ENCODE measurements at regions not wholly inside any gene's neighbourhood (a gene's known extent, or its start where the extent isn't known, plus 50 kb on each side); places are given as distances from the start of the nearest gene placed in this dataset.

- DNase-seq: peak; percentile 78
These were observed 368.8 kb upstream of the TSHZ3 start for GRCh38 chr19:31718032-31718431.

GRCh38 chr19:31718898-31719297, 369.7 kb upstream of the TSHZ3 start:
- DNase-seq: peak; percentile 61

DNA sequence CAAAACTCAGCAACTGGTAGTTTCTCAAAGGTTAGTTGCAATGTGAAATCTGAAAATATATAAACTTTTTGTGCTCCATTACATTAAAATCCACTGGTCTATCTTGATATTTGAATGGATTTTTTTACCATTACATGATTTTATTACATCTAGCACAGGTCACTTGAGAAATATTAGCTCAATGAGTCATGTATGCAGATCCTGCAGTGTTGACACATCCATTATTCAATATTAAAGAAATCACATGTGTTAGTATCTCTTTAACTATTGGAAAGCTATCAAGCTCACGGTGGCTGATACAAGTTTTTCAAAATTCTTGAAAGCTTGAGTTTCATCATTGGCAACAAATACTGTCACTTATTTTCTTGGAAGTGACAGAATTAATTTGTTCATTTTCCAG, 373.9 kb upstream of the TSHZ3 start:
- peak; percentile 60 for DNase-seq

DNA sequence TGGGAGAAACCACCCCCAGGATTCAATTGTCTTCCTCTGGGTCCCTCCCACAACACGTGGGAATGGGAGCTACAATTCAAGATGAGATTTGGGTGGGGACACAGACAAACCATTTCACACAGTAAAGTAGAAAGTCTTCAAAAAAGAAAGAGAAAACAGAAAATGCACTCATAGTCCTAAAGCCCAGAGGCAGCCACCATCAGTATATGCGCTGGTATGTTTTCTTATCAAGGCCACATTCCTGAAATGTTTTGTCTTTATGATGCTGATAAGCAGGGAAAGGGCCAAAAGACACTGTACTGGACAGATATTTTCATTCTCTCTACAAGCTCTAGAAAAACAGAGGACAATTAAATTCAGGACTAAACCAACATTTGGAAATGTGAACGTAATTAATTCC, 375.8 kb upstream of the TSHZ3 start:
- peak; percentile 8 for DNase-seq

DNA sequence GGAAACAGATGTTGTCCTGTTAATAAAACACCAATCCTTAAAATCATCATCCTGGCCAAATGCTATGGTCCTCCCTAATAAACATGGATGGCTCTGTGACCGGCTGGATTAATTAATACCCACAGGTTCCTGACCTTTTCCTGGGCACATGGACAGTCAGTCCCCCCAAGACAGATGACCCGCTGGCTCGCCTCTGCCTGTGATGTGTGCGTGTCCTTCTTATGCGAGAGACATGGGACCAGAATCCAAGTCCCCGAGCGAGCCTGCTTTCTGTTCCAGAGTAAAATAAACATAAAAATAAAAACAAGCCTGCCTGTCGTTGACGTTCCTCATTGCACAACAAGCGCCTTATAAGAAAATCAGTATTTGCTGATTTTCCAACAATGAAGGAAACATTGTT, 378.3 kb upstream of the TSHZ3 start:
- no peak for DNase-seq

GRCh38 chr19:31730270-31730669, 381.0 kb upstream of the TSHZ3 start:
- no peak for DNase-seq

GRCh38 chr19:31733591-31733990, 384.4 kb upstream of the TSHZ3 start:
- DNase-seq: no peak

- no peak for DNase-seq
These were observed 393.0 kb upstream of the TSHZ3 start for GRCh38 chr19:31742249-31742648.

GRCh38 chr19:31745731-31746130, 396.5 kb upstream of the TSHZ3 start:
- no peak for DNase-seq

DNA sequence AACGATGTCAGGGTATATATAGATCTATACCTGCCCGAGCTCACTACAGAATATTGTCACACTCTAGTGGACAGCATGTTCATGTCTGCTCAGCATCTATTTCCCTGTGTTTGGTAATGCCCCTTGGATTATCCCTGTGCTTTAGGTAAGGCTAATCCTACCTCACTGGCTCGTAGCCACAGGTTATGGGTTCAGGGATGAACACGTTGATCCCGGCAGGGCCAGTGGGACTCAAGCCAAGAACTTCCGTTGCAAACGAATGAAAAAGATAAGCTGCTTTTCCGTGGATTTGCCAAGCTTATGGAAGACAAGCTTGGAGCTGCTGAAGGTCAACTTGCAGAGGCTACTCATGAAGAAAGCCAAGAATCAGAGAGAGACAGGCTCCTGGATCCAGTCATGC, 400.0 kb upstream of the TSHZ3 start:
- no peak for DNase-seq

- DNase-seq: no peak
These were observed 410.1 kb upstream of the TSHZ3 start for GRCh38 chr19:31759359-31759758.

DNA sequence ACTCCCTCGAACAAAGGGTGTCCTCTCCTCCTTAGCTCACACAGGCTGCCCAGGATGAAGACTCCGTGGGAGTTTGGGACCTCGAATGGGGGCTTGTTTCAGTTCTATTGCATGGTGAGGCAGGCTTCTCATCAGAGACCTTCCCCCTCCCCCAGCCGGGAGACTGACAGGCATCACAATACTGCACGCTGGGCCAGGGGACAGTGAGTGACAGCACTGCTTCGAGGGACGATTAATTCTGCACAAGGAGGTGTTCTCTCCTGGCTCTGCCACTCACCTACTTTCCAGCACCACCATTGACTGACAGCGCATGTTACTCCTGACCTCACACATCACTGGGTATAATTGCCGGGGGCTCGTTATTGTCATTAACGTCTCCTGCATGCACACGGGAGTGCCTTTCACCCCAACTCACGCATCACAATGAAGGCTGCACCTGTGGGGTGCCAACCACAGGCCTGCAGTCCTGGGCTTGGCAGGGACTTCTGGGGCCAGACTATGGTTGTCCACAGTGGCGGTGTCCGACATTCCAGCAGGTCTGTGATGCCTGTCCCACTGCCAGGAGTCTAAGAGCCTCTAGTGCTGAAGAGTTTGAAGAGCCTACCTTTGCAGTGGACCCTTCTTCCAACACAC, 412.2 kb upstream of the TSHZ3 start:
- no peak for DNase-seq

DNA sequence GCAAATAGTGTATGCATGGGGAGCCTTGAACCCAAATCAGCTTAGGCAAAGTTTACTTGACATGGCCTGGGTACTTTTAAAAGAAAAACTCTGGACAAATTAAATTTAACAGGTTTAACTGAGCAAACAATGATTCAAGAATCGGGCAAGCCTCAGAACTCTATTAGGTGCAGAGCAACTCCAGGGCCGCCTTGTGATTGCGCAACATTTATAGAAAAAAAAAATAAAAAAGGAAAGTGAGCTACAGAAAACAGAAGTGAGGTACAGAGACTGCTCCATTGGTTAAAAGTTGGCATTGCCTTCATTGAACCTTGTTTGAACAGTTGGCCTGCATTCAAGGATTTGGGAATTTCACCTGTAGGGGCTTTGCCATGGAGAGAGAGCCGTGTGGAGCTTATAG, 421.0 kb upstream of the TSHZ3 start:
- DNase-seq: no peak

DNA sequence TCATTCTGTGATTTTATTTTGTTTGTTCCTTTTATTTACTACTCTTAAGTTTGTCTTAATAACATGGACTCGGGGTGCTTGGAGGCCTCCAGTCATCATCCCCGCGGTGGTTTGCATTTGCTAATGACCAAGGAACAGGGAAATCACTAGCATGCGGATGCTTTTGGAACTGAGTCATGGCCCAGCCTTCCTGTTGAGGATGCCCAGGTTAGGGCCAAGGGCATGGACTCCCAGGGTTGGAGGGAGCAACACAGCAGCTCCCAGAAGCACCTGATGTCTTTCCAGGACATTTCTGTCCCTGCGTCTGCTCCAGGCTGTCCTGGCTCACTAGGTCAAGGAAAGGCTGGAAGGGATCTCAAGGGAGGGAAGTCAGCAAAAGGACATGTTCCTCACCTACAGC, 423.7 kb upstream of the TSHZ3 start:
- no peak for DNase-seq

GRCh38 chr19:31781542-31781941, 432.3 kb upstream of the TSHZ3 start:
- DNase-seq: no peak

GRCh38 chr19:31783592-31783991, 434.4 kb upstream of the TSHZ3 start:
- no peak for DNase-seq

GRCh38 chr19:31784671-31785101, 435.4 kb upstream of the TSHZ3 start:
- DNase-seq: no peak

GRCh38 chr19:31801611-31802010, 452.4 kb upstream of the TSHZ3 start:
- no peak for DNase-seq

- no peak for DNase-seq
These were observed 454.7 kb upstream of the TSHZ3 start for GRCh38 chr19:31803835-31804446.

DNA sequence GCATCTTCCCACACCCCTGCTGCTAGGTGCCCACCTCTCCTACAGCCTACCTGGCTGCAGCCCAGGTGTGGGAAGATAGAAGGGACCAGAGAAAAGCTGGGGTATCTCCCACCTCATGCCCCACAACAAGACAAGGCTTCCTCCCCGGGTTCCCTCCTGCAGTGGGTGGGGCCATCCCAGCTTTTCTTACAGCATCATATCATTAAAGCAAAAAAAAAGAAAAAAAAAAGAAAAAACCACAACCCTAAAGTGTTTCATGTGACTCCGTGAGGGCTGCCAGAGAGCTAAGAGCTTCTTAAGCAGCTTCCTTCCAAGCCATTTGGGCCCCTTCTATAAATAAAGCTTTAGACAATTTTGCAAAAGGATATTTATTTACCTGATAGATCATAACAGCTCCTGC, 455.4 kb upstream of the TSHZ3 start:
- DNase-seq: no peak

GRCh38 chr19:31810536-31811109, 461.4 kb upstream of the TSHZ3 start:
- DNase-seq: no peak

GRCh38 chr19:31817971-31818797, 468.9 kb upstream of the TSHZ3 start:
- DNase-seq: no peak

DNA sequence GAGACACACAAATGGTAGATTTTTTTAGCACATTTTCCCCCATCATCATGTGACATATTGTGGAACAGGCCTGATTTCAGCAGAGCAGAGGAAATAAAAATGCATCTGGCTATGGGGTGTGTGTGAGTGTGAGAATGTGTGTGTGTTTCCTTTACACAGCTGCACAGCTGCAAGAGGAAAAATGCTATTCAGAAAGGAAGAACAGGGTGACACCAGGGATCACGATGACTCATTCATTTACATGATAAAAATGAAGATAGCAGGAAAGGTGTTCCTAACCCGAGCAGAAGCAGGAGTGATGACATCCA, 469.5 kb upstream of the TSHZ3 start:
- DNase-seq: no peak

GRCh38 chr19:31819837-31820236, 470.6 kb upstream of the TSHZ3 start:
- no peak for DNase-seq
